SU-DHL-6 (cell line): ENCODE measurements at regions not wholly inside any gene's neighbourhood (a gene's known extent, or its start where the extent isn't known, plus 50 kb on each side); places are given as distances from the start of the nearest gene placed in this dataset.

Source experiments
- CTCF ChIP-seq: fragments of 200-600 bp; sonication (generic); IDR thresholded peaks from one replicate; pipeline ENCODE4 v1.5.1; 2017; ENCODE audit warnings: antibody characterized with exemption, mild to moderate bottlenecking, low read length, moderate library complexity; ENCODE audit not compliant: insufficient read depth, poor library complexity, severe bottlenecking
- EZH2phosphoT487 ChIP-seq: fragments of 200-600 bp; sonication (generic), shearing (Covaris generic); conservative IDR thresholded peaks from 2 replicates; pipeline ENCODE4 v1.6.1; 2018; ENCODE audit warnings: mild to moderate bottlenecking, antibody characterized with exemption, low read length, moderate library complexity, mixed read lengths

- TF ChIP-seq CTCF = no peak
- TF ChIP-seq EZH2phosphoT487 = no peak
Measured at GRCh38 chr4:59180969-59181368, 2019.2 kb upstream of the ADGRL3 start.
